ENCODE measurements at regions not wholly inside any gene's neighbourhood (a gene's known extent, or its start where the extent isn't known, plus 50 kb on each side); places are given as distances from the start of the nearest gene placed in this dataset.

DNA sequence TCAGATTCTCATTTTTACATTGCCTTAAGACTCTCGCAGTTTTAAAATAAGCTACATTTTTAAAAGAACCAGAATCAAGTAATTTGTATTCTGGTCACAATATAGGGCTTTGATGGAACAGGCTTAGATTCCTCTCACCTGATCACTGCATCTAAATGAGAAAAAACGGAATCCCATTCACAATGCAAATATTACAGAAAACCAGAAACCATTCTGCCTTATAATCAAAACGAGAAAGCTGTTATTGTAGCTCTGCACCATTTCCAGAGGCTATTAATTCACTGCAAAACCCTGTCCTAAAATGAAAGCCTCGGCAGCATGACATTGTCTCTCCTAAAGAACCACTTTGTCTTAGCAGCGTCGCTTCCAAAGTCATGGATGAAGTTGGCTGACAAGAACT is 116.1 kb upstream of the ZNF366 start:
- Histone ChIP-seq H3T11ph (ENCODE audit: low read length) (no peak overlapping the region), H2BK12ac (ENCODE audit: insufficient read length, low read depth, low read length) (no peak overlapping the region), H3K9ac (ENCODE audit: extremely low read depth, insufficient read length, low read length) (no peak overlapping the region), H3K23me2 (ENCODE audit: insufficient read length, low read depth, low read length, poor library complexity, severe bottlenecking) (no peaks in the 10 kb centered on the region), H3K23ac (ENCODE audit: insufficient read length, low read depth, low read length) (no peak overlapping the region), H2BK5ac (ENCODE audit: insufficient read length, low read length) (no peak overlapping the region), H2BK120ac (ENCODE audit: low read depth, low read length, poor library complexity, severe bottlenecking) (no peak overlapping the region), H3K27ac (ENCODE audit: insufficient read length, low read depth, low read length) (no peak overlapping the region), H2BK20ac (ENCODE audit: low read depth, low read length, poor library complexity, severe bottlenecking) (no peak overlapping the region), H3K14ac (ENCODE audit: insufficient read depth, low read length) (no peak overlapping the region), H4K20me1 (ENCODE audit: control insufficient read depth, insufficient read depth, insufficient read length) (no peaks in the 10 kb centered on the region), H4K5ac (ENCODE audit: insufficient read length, low read depth, low read length) (no peak overlapping the region), H3K4ac (ENCODE audit: low read depth, low read length) (no peak overlapping the region), H3K4me2 (ENCODE audit: insufficient read depth, insufficient read length, low read length) (no peak overlapping the region), H3K56ac (ENCODE audit: insufficient read length, low read depth, low read length) (no peak overlapping the region), H2AFZ (ENCODE audit: low read length) (no peak overlapping the region), H4K8ac (replicated peaks; ENCODE audit: insufficient read length, low read depth, low read length) (no peak overlapping the region), H3K27me3 (ENCODE audit: insufficient read depth, low read length) (no peaks in the 10 kb centered on the region), H3K4me1 (ENCODE audit: insufficient read depth, low read length) (peaks cover 3% of the 10 kb centered on the region; the same call in 1 of the 2 replicates), H3K9me3 (ENCODE audit: control insufficient read depth, low read depth, low read length) (no peaks in the 10 kb centered on the region), H3K79me2 (ENCODE audit: insufficient read depth, low read length) (no peaks in the 10 kb centered on the region), H2BK15ac (ENCODE audit: low read depth, low read length) (no peak overlapping the region), H2AK5ac (ENCODE audit: insufficient read length, low read length) (no peak overlapping the region), H3K18ac (ENCODE audit: insufficient read length, low read depth, low read length) (no peak overlapping the region), H4K91ac (ENCODE audit: insufficient read length, low read depth, low read length) (no peak overlapping the region), H3K79me1 (ENCODE audit: insufficient read depth, low read depth, low read length, poor library complexity, severe bottlenecking) (no peaks in the 10 kb centered on the region)
- Mint-ChIP-seq H3K27me3 (ENCODE audit: low read depth) (peaks cover 3% of the 10 kb centered on the region), H3K27ac (no peak overlapping the region), H3K9me3 (no peaks in the 10 kb centered on the region), H3K4me1 (peaks cover 16% of the 10 kb centered on the region in 2 experiments), H3K36me3 (ENCODE audit: insufficient read depth in 1 of 3, low read depth in 3 of 3) (no peaks in the 10 kb centered on the region), H3K4me3 (no peak overlapping the region)
- TF ChIP-seq, protein P1, sequence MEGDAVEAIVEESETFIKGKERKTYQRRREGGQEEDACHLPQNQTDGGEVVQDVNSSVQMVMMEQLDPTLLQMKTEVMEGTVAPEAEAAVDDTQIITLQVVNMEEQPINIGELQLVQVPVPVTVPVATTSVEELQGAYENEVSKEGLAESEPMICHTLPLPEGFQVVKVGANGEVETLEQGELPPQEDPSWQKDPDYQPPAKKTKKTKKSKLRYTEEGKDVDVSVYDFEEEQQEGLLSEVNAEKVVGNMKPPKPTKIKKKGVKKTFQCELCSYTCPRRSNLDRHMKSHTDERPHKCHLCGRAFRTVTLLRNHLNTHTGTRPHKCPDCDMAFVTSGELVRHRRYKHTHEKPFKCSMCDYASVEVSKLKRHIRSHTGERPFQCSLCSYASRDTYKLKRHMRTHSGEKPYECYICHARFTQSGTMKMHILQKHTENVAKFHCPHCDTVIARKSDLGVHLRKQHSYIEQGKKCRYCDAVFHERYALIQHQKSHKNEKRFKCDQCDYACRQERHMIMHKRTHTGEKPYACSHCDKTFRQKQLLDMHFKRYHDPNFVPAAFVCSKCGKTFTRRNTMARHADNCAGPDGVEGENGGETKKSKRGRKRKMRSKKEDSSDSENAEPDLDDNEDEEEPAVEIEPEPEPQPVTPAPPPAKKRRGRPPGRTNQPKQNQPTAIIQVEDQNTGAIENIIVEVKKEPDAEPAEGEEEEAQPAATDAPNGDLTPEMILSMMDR (conservative IDR thresholded peaks at IDR 0.05), result no peak
- no peak for DNase-seq
- no CpG with 5 or more reads among the region's 6 CpGs for WGBS (ENCODE audit: extremely low coverage, insufficient read length, low lambda C conversion rate)

Measured in H9 (cell line).